ENCODE measurements at regions not wholly inside any gene's neighbourhood (a gene's known extent, or its start where the extent isn't known, plus 50 kb on each side); places are given as distances from the start of the nearest gene placed in this dataset.

DNA sequence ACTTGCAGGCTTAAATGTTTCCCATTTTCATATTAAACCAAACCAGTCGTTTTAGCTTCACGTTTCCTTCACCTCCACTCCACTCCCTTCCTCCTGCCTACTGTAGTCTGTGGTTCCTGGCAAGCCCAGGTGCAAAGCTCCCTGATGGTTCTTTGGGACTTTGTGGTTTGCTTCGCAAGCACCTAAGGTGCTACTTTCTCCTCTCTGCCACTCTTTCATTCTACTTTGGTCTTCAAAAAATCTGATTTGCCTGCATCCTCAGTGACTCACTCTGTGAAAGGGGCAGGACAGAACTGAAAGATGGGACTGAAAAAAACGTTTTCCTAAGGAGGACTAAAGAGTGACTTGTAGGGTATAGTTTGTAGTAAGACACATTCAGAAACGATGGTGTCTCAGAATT is 228.4 kb downstream of the CYRIA start:
- Histone ChIP-seq H3K27me3 (peaks cover 3% of the 10 kb centered on the region), H3K27ac (no peak overlapping the region), H3K36me3 (no peaks in the 10 kb centered on the region), H3K9me3 (no peaks in the 10 kb centered on the region), H3K4me3 (no peak overlapping the region), H3K4me1 (no peaks in the 10 kb centered on the region)
- DNase-seq (ENCODE audit: low spot score in 2 of 2), result no peak
- 65% methylated on average over 5 of the region's 5 CpGs for WGBS
- TF ChIP-seq, protein P1, sequence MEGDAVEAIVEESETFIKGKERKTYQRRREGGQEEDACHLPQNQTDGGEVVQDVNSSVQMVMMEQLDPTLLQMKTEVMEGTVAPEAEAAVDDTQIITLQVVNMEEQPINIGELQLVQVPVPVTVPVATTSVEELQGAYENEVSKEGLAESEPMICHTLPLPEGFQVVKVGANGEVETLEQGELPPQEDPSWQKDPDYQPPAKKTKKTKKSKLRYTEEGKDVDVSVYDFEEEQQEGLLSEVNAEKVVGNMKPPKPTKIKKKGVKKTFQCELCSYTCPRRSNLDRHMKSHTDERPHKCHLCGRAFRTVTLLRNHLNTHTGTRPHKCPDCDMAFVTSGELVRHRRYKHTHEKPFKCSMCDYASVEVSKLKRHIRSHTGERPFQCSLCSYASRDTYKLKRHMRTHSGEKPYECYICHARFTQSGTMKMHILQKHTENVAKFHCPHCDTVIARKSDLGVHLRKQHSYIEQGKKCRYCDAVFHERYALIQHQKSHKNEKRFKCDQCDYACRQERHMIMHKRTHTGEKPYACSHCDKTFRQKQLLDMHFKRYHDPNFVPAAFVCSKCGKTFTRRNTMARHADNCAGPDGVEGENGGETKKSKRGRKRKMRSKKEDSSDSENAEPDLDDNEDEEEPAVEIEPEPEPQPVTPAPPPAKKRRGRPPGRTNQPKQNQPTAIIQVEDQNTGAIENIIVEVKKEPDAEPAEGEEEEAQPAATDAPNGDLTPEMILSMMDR (IDR thresholded peaks at IDR 0.05), result no peak
- TF ChIP-seq POLR2AphosphoS5 (IDR thresholded peaks at IDR 0.05), result no peak
- no peak for TF ChIP-seq POLR2A (IDR thresholded peaks at IDR 0.05)
- no peak for TF ChIP-seq EP300 (IDR thresholded peaks at IDR 0.05)

DNA sequence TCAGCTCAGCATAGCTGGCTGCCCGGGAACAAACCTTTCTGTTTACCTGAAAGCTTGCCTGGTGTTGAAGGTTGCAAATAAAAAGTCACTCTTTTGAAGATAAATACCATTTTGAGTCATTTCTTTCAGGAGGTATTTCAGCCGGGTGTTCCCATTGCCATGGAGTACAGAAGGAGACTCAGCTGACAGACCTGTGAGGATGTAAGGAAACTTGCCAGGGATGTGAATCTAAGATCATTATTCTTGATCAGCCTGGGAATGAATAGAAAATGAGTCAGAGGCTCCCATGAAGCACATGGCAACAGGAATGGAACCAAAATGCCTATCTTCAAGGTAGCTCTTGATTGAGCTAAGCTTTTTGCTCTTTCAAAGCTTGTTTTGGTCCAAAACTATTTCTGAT is 231.2 kb downstream of the CYRIA start:
- WGBS, result 76% methylated on average over 2 of the region's 2 CpGs
- Histone ChIP-seq H3K27me3 (peaks cover 3% of the 10 kb centered on the region), H3K4me3 (no peak overlapping the region), H3K27ac (no peak overlapping the region), H3K4me1 (no peaks in the 10 kb centered on the region), H3K36me3 (no peaks in the 10 kb centered on the region), H3K9me3 (no peaks in the 10 kb centered on the region)
- TF ChIP-seq EP300 (IDR thresholded peaks at IDR 0.05) (no peak), POLR2AphosphoS5 (IDR thresholded peaks at IDR 0.05) (no peak), POLR2A (IDR thresholded peaks at IDR 0.05) (no peak)
- TF ChIP-seq, protein P1 (IDR thresholded peaks at IDR 0.05), result no peak
- no peak for DNase-seq (ENCODE audit: low spot score in 2 of 2)

DNA sequence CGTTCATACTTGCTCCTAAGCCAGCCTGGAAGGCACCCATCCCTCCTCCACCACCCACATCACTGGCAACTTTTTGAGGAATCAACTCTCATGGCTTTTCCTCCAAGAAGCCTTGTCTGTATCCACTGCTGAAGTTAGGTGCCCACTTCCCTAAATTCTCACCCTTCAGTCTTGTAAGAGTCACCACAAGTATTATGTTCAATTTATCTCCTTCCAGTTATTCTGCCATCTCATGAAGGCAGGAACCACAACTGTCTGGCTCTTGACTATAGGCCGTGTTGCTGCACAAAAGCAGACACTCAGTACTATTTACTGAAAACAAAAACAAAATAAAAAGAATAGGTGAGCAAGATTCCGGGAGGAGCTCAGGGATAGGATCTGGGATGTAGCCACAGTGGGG is 234.8 kb downstream of the CYRIA start:
- Histone ChIP-seq H3K27ac (no peak overlapping the region), H3K27me3 (no peaks in the 10 kb centered on the region), H3K4me3 (no peak overlapping the region), H3K4me1 (peaks cover 3% of the 10 kb centered on the region), H3K9me3 (no peaks in the 10 kb centered on the region), H3K36me3 (no peaks in the 10 kb centered on the region)
- WGBS, result 60% methylated on average over 3 of the region's 3 CpGs
- TF ChIP-seq POLR2AphosphoS5 (IDR thresholded peaks at IDR 0.05), result no peak
- no peak for TF ChIP-seq EP300 (IDR thresholded peaks at IDR 0.05)
- TF ChIP-seq, protein P1 (IDR thresholded peaks at IDR 0.05), result no peak
- TF ChIP-seq POLR2A (IDR thresholded peaks at IDR 0.05), result no peak
- DNase-seq (ENCODE audit: low spot score in 2 of 2), result no peak

DNA sequence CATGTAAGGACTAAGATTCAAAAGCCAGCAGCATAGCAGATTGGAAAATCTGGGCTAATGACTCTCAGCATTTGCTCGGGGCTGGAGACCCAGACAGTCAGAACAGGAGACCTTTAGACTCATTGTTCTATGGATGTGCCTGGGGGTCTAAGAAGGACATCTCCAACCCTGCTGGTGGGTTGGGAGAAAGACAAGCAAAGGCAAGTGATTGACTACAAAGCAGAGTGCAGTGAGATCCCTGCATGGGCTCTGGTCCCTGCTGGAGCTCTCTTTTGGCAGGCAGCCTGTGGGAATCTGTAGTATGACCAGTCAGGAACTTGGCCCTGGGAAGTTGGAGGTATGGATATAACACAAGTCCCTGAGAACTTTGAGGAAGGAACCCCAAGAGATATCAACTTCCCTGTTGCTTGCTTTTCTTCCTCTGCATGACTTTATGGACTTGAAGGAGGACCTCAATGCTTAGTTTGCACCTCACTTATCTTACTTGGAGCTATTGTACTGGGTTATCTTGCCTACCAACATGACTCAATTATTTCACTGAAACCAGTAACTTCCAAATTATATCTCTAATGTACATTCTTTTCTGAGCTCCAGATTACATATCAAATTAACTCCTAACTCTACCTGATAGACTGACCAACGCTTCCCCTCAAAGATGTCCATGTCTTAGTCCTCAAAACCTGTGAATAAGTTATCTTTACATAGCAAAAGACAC is 236.0 kb downstream of the CYRIA start:
- DNase-seq (ENCODE audit: low spot score in 2 of 2), result no peak
- no peak for TF ChIP-seq POLR2AphosphoS5 (IDR thresholded peaks at IDR 0.05)
- TF ChIP-seq EP300 (IDR thresholded peaks at IDR 0.05), result no peak
- TF ChIP-seq POLR2A (IDR thresholded peaks at IDR 0.05), result no peak
- TF ChIP-seq, protein P1 (IDR thresholded peaks at IDR 0.05), result no peak
- H3K27ac ChIP-seq, result no peak overlapping the region
- H3K27me3 ChIP-seq, result no peaks in the 10 kb centered on the region
- WGBS, result 45% methylated on average over 2 of the region's 2 CpGs
- no peak overlapping the region for H3K4me3 ChIP-seq
- peaks cover 10% of the 10 kb centered on the region for H3K4me1 ChIP-seq
- H3K36me3 ChIP-seq, result no peaks in the 10 kb centered on the region
- H3K9me3 ChIP-seq, result no peaks in the 10 kb centered on the region

DNA sequence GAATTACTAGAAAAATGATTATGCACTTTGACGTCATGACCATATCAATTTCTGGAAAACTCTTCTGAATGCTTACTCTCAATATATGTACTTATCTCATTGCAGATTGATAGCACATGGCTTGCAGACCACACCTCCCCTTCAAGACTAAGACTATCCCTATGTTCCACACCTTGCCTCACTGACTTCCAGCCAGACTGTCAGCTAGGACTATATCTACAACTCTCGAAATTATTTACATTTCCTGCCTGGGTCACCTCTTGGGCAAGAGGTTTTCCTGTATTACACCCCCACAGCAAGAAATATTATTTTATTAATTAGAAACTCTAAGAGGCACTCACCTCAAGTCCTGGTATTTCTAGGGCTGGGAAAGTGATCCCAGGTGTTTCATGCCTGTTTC is 236.6 kb downstream of the CYRIA start:
- Histone ChIP-seq H3K4me3 (no peak overlapping the region), H3K9me3 (no peaks in the 10 kb centered on the region), H3K36me3 (no peaks in the 10 kb centered on the region), H3K27me3 (no peaks in the 10 kb centered on the region), H3K27ac (no peak overlapping the region), H3K4me1 (peaks cover 10% of the 10 kb centered on the region)
- DNase-seq (ENCODE audit: low spot score in 2 of 2), result no peak
- WGBS, result 75% methylated on average over 2 of the region's 2 CpGs
- no peak for TF ChIP-seq POLR2A (IDR thresholded peaks at IDR 0.05)
